Transverse colon (tissue), 4 donors: ENCODE measurements at regions not wholly inside any gene's neighbourhood (a gene's known extent, or its start where the extent isn't known, plus 50 kb on each side); places are given as distances from the start of the nearest gene placed in this dataset.

Source experiments
- CTCF ChIP-seq, 5 experiments: fragments of 200-600 bp in 3 of 5; fragments of 450-650 bp in 2 of 5; sonication (generic) in 3 of 5; IDR thresholded peaks; 1 replicate in 2 of 5; 2 replicates in 3 of 5; pipeline ENCODE4 v1.5.1; 2016 to 2017; ENCODE audit warnings: antibody characterized with exemption in 5 of 5, inconsistent platforms in 3 of 5, mild to moderate bottlenecking in 2 of 5, moderate library complexity in 1 of 5
- EP300 ChIP-seq: sonication (generic); formaldehyde crosslinking; IDR thresholded peaks from one replicate; pipeline ENCODE4 v1.6.1; 2017; ENCODE audit warnings: antibody characterized with exemption, low read depth
- POLR2A ChIP-seq: fragments of 450-650 bp; IDR thresholded peaks from one replicate; pipeline ENCODE4 v1.6.1; 2016; ENCODE audit warnings: antibody characterized with exemption, mild to moderate bottlenecking, moderate library complexity
- POLR2AphosphoS5 ChIP-seq, 3 donors: sonication (generic); formaldehyde crosslinking; IDR thresholded peaks; one replicate each; pipeline ENCODE4 v1.6.1; 2016; ENCODE audit warnings: antibody characterized with exemption in 3 of 3

GRCh38 chr5:97406946-97407676 is 224.1 kb upstream of the RIOK2 start:
- TF ChIP-seq CTCF (IDR thresholded peaks at IDR 0.05) (no peak), POLR2A (no peak), EP300 (no peak), POLR2AphosphoS5 (IDR thresholded peaks at IDR 0.05) (no peak)
